VCaP (cell line): ENCODE measurements at regions not wholly inside any gene's neighbourhood (a gene's known extent, or its start where the extent isn't known, plus 50 kb on each side); places are given as distances from the start of the nearest gene placed in this dataset.

Experiments
- H3K27ac ChIP-seq: fragments of 450-650 bp; 2 replicates; pipeline ENCODE4 v1.5.1; 2017
- CTCF ChIP-seq: fragments of 450-650 bp; conservative IDR thresholded peaks from 2 replicates; pipeline ENCODE4 v1.5.1; 2017; ENCODE audit warnings: mild to moderate bottlenecking, moderate library complexity

GRCh38 chr22:19645905-19646304 is 68.4 kb upstream of the SEPTIN5 start:
- no peak overlapping the region for H3K27ac ChIP-seq
- TF ChIP-seq CTCF = no peak

GRCh38 chr22:19646383-19646782 is 67.9 kb upstream of the SEPTIN5 start:
- no peak for TF ChIP-seq CTCF

GRCh38 chr22:19648419-19648929 is 65.8 kb upstream of the SEPTIN5 start:
- no peak overlapping the region for H3K27ac ChIP-seq
- no peak for TF ChIP-seq CTCF

More at GRCh38 chr22:19646383-19646782, 67.9 kb upstream of the SEPTIN5 start:
- H3K27ac ChIP-seq = no peak overlapping the region

GRCh38 chr22:19652316-19652715 is 62.0 kb upstream of the SEPTIN5 start:
- H3K27ac ChIP-seq = no peak overlapping the region
- TF ChIP-seq CTCF = no peak

GRCh38 chr22:19654338-19654987 is 59.8 kb upstream of the SEPTIN5 start:
- H3K27ac ChIP-seq = no peak overlapping the region
- no peak for TF ChIP-seq CTCF

GRCh38 chr22:19655399-19655798 is 58.9 kb upstream of the SEPTIN5 start:
- H3K27ac ChIP-seq = no peak overlapping the region
- no peak for TF ChIP-seq CTCF

- TF ChIP-seq CTCF = no peak
- H3K27ac ChIP-seq = no peak overlapping the region
Measured at GRCh38 chr22:19656541-19657251, 57.6 kb upstream of the SEPTIN5 start.
